Neural cell (in vitro differentiated cells): ENCODE measurements at regions not wholly inside any gene's neighbourhood (a gene's known extent, or its start where the extent isn't known, plus 50 kb on each side); places are given as distances from the start of the nearest gene placed in this dataset.

Source experiments
- CTCF ChIP-seq: fragments of 450-650 bp; IDR thresholded peaks from 2 replicates; pipeline ENCODE4 v1.5.1; 2014; ENCODE audit warnings: antibody characterized with exemption, mild to moderate bottlenecking, moderate library complexity; ENCODE audit not compliant: poor library complexity, severe bottlenecking
- EZH2 ChIP-seq: fragments of 200-600, 300-800 bp; shearing (Covaris generic), sonication (generic); IDR thresholded peaks from 2 replicates; pipeline ENCODE4 v1.6.1; 2014; ENCODE audit warnings: antibody characterized with exemption, low read length, borderline replicate concordance, mild to moderate bottlenecking; ENCODE audit not compliant: insufficient read depth, poor library complexity, severe bottlenecking
- POLR2AphosphoS5 ChIP-seq: IDR thresholded peaks from 2 replicates; pipeline ENCODE4 v1.6.1; 2012
- RAD21 ChIP-seq: fragments of 450-650 bp; conservative IDR thresholded peaks from 2 replicates; pipeline ENCODE4 v1.6.1; 2014; ENCODE audit warnings: antibody characterized with exemption, mild to moderate bottlenecking, moderate library complexity
- REST ChIP-seq: IDR thresholded peaks from 2 replicates; pipeline ENCODE4 v1.6.1; 2012; ENCODE audit warnings: borderline replicate concordance
- SMC3 ChIP-seq: fragments of 450-650 bp; conservative IDR thresholded peaks from 2 replicates; pipeline ENCODE4 v1.6.1; 2014; ENCODE audit warnings: antibody characterized with exemption, mild to moderate bottlenecking, moderate library complexity; ENCODE audit not compliant: poor library complexity
- TAF1 ChIP-seq: IDR thresholded peaks from 2 replicates; pipeline ENCODE4 v1.6.1; 2012; ENCODE audit warnings: low read depth

- TF ChIP-seq EZH2, result no peak
- no peak for TF ChIP-seq POLR2AphosphoS5
- TF ChIP-seq CTCF, result no peak
- TF ChIP-seq TAF1, result no peak
- no peak for TF ChIP-seq SMC3
- no peak for TF ChIP-seq RAD21
- TF ChIP-seq REST, result no peak
These were observed 104.4 kb upstream of the IQSEC1 start for GRCh38 chr3:13177641-13178040.
